ENCODE measurements at regions not wholly inside any gene's neighbourhood (a gene's known extent, or its start where the extent isn't known, plus 50 kb on each side); places are given as distances from the start of the nearest gene placed in this dataset.
A peak's percentile ranks its signal among the peaks of the same experiment; 100 is the strongest.

- DNase-seq = peak; percentile 1
- no peak overlapping the region for H3K4me3 ChIP-seq
- no peaks in the 10 kb centered on the region for H3K4me1 ChIP-seq
- H3K9me3 ChIP-seq = no peaks in the 10 kb centered on the region
- no peaks in the 10 kb centered on the region for H3K27me3 ChIP-seq (ENCODE audit: low read depth)
- no peak overlapping the region for H3K27ac ChIP-seq
- H3K36me3 ChIP-seq = peaks cover 5% of the 10 kb centered on the region
- intact Hi-C loops (cut with DNase I) = no loop called here
- ATAC-seq = no peak
- no peak for TF ChIP-seq CTCF (IDR thresholded peaks at IDR 0.05)
Measured at GRCh38 chr11:70696076-70696475, 297.7 kb downstream of the CTTN start.

- ATAC-seq (no peak), DNase-seq (peak; percentile 10)
- Histone ChIP-seq H3K4me1 (no peaks in the 10 kb centered on the region), H3K4me3 (no peak overlapping the region), H3K27me3 (ENCODE audit: low read depth) (no peaks in the 10 kb centered on the region), H3K36me3 (peaks cover 5% of the 10 kb centered on the region), H3K27ac (no peak overlapping the region), H3K9me3 (no peaks in the 10 kb centered on the region)
- no peak for TF ChIP-seq CTCF (IDR thresholded peaks at IDR 0.05)
- intact Hi-C loops (cut with DNase I) = no loop called here
Measured at GRCh38 chr11:70696564-70696963, 298.2 kb downstream of the CTTN start.

GRCh38 chr11:70697701-70698100, 299.4 kb downstream of the CTTN start:
- no peaks in the 10 kb centered on the region for H3K9me3 ChIP-seq
- H3K36me3 ChIP-seq = peaks cover 5% of the 10 kb centered on the region
- DNase-seq = peak; percentile 36
- H3K27ac ChIP-seq = no peak overlapping the region
- intact Hi-C loops (cut with DNase I) = no loop called here
- no peak overlapping the region for H3K4me3 ChIP-seq
- no peak for ATAC-seq
- no peaks in the 10 kb centered on the region for H3K4me1 ChIP-seq
- TF ChIP-seq CTCF (IDR thresholded peaks at IDR 0.05) = no peak
- H3K27me3 ChIP-seq (ENCODE audit: low read depth) = no peaks in the 10 kb centered on the region

GRCh38 chr11:70698871-70699270, 300.5 kb downstream of the CTTN start:
- Histone ChIP-seq H3K36me3 (peaks cover 5% of the 10 kb centered on the region), H3K27me3 (ENCODE audit: low read depth) (no peaks in the 10 kb centered on the region), H3K27ac (no peak overlapping the region), H3K4me3 (no peak overlapping the region), H3K4me1 (no peaks in the 10 kb centered on the region), H3K9me3 (no peaks in the 10 kb centered on the region)
- ATAC-seq = no peak
- TF ChIP-seq CTCF (IDR thresholded peaks at IDR 0.05) = no peak
- intact Hi-C loops (cut with DNase I) = no loop called here
- DNase-seq = peak; percentile 19

- ATAC-seq (no peak), DNase-seq (no peak)
- Histone ChIP-seq H3K27me3 (ENCODE audit: low read depth) (no peaks in the 10 kb centered on the region), H3K36me3 (peaks cover 5% of the 10 kb centered on the region), H3K27ac (no peak overlapping the region), H3K9me3 (no peaks in the 10 kb centered on the region), H3K4me3 (no peak overlapping the region), H3K4me1 (no peaks in the 10 kb centered on the region)
- intact Hi-C loops (cut with DNase I) = no loop called here
- no peak for TF ChIP-seq CTCF (IDR thresholded peaks at IDR 0.05)
Measured at GRCh38 chr11:70699294-70700221, 301.2 kb downstream of the CTTN start.

All from lower lobe of right lung (tissue), 2 donors.